AG04450 (cell line): ENCODE measurements at regions not wholly inside any gene's neighbourhood (a gene's known extent, or its start where the extent isn't known, plus 50 kb on each side); places are given as distances from the start of the nearest gene placed in this dataset.
"Not testable (repeated sequence)": the region's sequence is repeated elsewhere in the genome, so short reads cannot be mapped to it uniquely, and the experiment has no call there.

Experiments
- CTCF ChIA-PET: fragments of 300-600, 350-600 bp; formaldehyde crosslinking; extraction: SDS; loops from one replicate; lab custom pipeline; 2022; ENCODE audit warnings: antibody characterized with exemption, inconsistent platforms; lab: Charles Lee
- POLR2A ChIA-PET: fragments of 350-600 bp; formaldehyde crosslinking; extraction: SDS; loops from one replicate; lab custom pipeline; 2021; ENCODE audit warnings: antibody characterized with exemption, inconsistent platforms; lab: Yijun Ruan, JAX
- DNase-seq: peaks from one replicate; pipeline ENCODE4 v3.0.0-alpha.2; 2011; ENCODE audit warnings: low read depth, low spot score
- H3K27ac ChIP-seq: one replicate; pipeline ENCODE4 v1.5.1; 2012; ENCODE audit warnings: low read depth, low read length, control low read depth
- H3K27me3 ChIP-seq: one replicate; pipeline ENCODE4 v1.6.0; 2012; ENCODE audit warnings: low read length; ENCODE audit not compliant: control insufficient read depth, insufficient read depth
- H3K4me3 ChIP-seq: 2 replicates; pipeline ENCODE4 v1.5.1; 2011; ENCODE audit warnings: mild to moderate bottlenecking, low read depth, low read length, control low read depth
- H3K9me3 ChIP-seq: 2 replicates; pipeline ENCODE4 v1.5.1; 2012; ENCODE audit warnings: low read length; ENCODE audit not compliant: control insufficient read depth, insufficient read depth
- TF ChIP-seq, protein P1 (sequence below): IDR thresholded peaks from 2 replicates; pipeline ENCODE4 v1.5.1; 2011; ENCODE audit warnings: low read depth, low read length, control low read depth, inconsistent platforms

- Histone ChIP-seq H3K27me3 (no peaks in the 10 kb centered on the region), H3K27ac (no peak overlapping the region), H3K4me3 (no peak overlapping the region), H3K9me3 (peaks cover 17% of the 10 kb centered on the region)
- TF ChIP-seq, protein P1, sequence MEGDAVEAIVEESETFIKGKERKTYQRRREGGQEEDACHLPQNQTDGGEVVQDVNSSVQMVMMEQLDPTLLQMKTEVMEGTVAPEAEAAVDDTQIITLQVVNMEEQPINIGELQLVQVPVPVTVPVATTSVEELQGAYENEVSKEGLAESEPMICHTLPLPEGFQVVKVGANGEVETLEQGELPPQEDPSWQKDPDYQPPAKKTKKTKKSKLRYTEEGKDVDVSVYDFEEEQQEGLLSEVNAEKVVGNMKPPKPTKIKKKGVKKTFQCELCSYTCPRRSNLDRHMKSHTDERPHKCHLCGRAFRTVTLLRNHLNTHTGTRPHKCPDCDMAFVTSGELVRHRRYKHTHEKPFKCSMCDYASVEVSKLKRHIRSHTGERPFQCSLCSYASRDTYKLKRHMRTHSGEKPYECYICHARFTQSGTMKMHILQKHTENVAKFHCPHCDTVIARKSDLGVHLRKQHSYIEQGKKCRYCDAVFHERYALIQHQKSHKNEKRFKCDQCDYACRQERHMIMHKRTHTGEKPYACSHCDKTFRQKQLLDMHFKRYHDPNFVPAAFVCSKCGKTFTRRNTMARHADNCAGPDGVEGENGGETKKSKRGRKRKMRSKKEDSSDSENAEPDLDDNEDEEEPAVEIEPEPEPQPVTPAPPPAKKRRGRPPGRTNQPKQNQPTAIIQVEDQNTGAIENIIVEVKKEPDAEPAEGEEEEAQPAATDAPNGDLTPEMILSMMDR, result no peak
- ChIA-PET CTCF (no interaction called here), POLR2A (no interaction called here)
- DNase-seq, result no peak
Observed at GRCh38 chr2:82043867-82044266, 1739.3 kb upstream of the LRRTM1 start.

- TF ChIP-seq, protein P1, result no peak
- Histone ChIP-seq H3K27me3 (no peaks in the 10 kb centered on the region), H3K4me3 (no peak overlapping the region), H3K9me3 (no peaks in the 10 kb centered on the region), H3K27ac (no peak overlapping the region)
- no peak for DNase-seq
- CTCF ChIA-PET, result no interaction called here
- POLR2A ChIA-PET, result no interaction called here
Observed at GRCh38 chr2:82027921-82028615, 1723.5 kb upstream of the LRRTM1 start.

DNA sequence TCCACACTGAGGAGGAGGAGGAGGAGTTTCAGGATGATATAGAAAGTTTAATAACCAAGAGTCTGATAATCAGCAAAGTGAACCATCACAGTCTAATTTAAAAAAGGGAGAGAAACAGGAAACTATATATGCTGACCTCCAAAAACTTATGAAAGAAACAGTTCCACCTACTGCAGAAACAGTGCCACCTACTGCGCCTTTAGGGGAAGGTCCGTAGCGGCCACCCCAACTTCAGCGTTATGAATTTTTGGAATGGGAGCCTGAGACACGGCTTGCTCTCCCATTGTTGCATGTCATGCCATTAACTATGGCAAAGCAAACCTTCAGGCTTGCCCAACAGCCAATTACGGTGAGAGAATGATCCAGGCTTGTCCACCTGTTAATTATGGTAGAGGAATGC is 1719.2 kb upstream of the LRRTM1 start:
- POLR2A ChIA-PET, result no interaction called here
- no peaks in the 10 kb centered on the region for H3K27me3 ChIP-seq
- no peaks in the 10 kb centered on the region for H3K9me3 ChIP-seq
- H3K27ac ChIP-seq, result no peak overlapping the region
- no peak for DNase-seq
- CTCF ChIA-PET, result no interaction called here
- TF ChIP-seq, protein P1, result peak; percentile 35
- no peak overlapping the region for H3K4me3 ChIP-seq

GRCh38 chr2:82013641-82014040 is 1709.1 kb upstream of the LRRTM1 start:
- Histone ChIP-seq H3K27ac (no peak overlapping the region), H3K4me3 (no peak overlapping the region), H3K27me3 (no peaks in the 10 kb centered on the region), H3K9me3 (no peaks in the 10 kb centered on the region)
- TF ChIP-seq, protein P1, result no peak
- ChIA-PET POLR2A (no interaction called here), CTCF (no interaction called here)
- no peak for DNase-seq

DNA sequence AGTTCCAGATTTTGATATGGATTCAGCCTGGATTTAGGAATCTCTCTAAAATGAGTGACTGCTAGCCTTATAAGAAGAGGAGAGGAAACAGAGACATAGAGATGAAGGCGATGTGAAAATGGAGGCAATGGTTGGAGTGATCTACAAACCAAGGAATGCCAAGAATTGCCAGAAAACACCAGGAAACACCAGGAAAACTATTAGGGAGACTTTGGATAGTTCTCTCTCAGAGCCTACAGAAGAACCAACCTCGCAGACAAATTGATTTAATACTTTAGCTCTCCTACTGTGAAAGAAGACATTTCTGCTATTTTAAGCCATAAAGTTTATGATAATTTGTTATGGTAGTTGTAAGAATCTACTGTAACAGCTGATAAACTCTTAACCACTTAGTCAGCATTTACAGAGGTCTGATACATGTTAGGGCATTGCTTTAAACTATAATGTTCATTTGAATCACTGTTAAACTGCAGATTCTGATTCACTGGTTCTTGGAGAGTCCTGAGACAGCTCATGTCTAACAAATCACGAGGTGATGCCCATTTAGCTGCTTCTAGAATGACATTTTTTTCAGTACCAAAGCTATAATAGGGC is 1702.6 kb upstream of the LRRTM1 start:
- no peaks in the 10 kb centered on the region for H3K27me3 ChIP-seq
- H3K27ac ChIP-seq, result no peak overlapping the region
- ChIA-PET POLR2A (no interaction called here), CTCF (no interaction called here)
- H3K4me3 ChIP-seq, result no peak overlapping the region
- TF ChIP-seq, protein P1, result no peak
- H3K9me3 ChIP-seq, result no peaks in the 10 kb centered on the region
- DNase-seq, result no peak

GRCh38 chr2:82005889-82006288 is 1701.3 kb upstream of the LRRTM1 start:
- H3K4me3 ChIP-seq, H3K27ac ChIP-seq, DNase-seq, CTCF ChIA-PET, H3K9me3 ChIP-seq, POLR2A ChIA-PET, H3K27me3 ChIP-seq: not testable (repeated sequence)
